ENCODE measurements at regions not wholly inside any gene's neighbourhood (a gene's known extent, or its start where the extent isn't known, plus 50 kb on each side); places are given as distances from the start of the nearest gene placed in this dataset.

DNA sequence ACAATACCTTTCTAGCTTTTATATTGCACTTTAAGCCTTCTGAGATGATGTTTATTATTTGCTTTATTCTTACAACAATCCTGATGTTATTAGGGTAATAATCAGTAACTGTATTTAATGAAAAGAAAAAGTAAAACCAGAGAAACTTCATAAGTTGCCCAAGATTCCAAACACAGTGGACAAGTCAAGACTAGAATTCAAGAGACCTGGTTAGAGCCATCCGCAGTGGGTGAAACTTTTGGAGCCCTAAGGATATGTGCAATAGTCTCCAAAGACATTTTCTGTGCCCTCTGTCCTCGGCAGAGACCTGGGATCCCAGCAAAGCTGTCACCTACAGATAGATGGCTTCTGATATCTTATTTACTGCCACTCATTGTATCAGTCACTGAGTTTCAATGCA, 106.8 kb upstream of the DPT start:
- TF ChIP-seq EZH2 (IDR thresholded peaks at IDR 0.05; ENCODE audit: borderline replicate concordance, low read depth, low read length, severe bottlenecking) = no peak
- TF ChIP-seq, protein P1, sequence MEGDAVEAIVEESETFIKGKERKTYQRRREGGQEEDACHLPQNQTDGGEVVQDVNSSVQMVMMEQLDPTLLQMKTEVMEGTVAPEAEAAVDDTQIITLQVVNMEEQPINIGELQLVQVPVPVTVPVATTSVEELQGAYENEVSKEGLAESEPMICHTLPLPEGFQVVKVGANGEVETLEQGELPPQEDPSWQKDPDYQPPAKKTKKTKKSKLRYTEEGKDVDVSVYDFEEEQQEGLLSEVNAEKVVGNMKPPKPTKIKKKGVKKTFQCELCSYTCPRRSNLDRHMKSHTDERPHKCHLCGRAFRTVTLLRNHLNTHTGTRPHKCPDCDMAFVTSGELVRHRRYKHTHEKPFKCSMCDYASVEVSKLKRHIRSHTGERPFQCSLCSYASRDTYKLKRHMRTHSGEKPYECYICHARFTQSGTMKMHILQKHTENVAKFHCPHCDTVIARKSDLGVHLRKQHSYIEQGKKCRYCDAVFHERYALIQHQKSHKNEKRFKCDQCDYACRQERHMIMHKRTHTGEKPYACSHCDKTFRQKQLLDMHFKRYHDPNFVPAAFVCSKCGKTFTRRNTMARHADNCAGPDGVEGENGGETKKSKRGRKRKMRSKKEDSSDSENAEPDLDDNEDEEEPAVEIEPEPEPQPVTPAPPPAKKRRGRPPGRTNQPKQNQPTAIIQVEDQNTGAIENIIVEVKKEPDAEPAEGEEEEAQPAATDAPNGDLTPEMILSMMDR (IDR thresholded peaks at IDR 0.05; ENCODE audit: borderline replicate concordance, extremely low read depth, low read length, poor library complexity, severe bottlenecking) = no peak
